Right kidney (tissue), 1 donor: ENCODE measurements at regions not wholly inside any gene's neighbourhood (a gene's known extent, or its start where the extent isn't known, plus 50 kb on each side); places are given as distances from the start of the nearest gene placed in this dataset.

Experiments
- DNase-seq: peaks from one replicate; pipeline ENCODE4 v3.0.0-alpha.2; 2016

- no peak for DNase-seq
Observed at GRCh38 chr2:8296306-8296705, 385.6 kb upstream of the ID2 start.

- DNase-seq = no peak
Observed at GRCh38 chr2:8297376-8298231, 384.3 kb upstream of the ID2 start.

- DNase-seq = no peak
Observed at GRCh38 chr2:8298783-8299182, 383.1 kb upstream of the ID2 start.

- no peak for DNase-seq
Observed at GRCh38 chr2:8300216-8300615, 381.6 kb upstream of the ID2 start.

GRCh38 chr2:8300905-8301304 is 381.0 kb upstream of the ID2 start:
- DNase-seq = no peak

GRCh38 chr2:8303322-8303832 is 378.5 kb upstream of the ID2 start:
- no peak for DNase-seq

GRCh38 chr2:8304821-8305766 is 376.8 kb upstream of the ID2 start:
- no peak for DNase-seq

GRCh38 chr2:8306530-8307351 is 375.1 kb upstream of the ID2 start:
- no peak for DNase-seq

- no peak for DNase-seq
Observed at GRCh38 chr2:8307606-8308180, 374.2 kb upstream of the ID2 start.

GRCh38 chr2:8309131-8309530 is 372.7 kb upstream of the ID2 start:
- no peak for DNase-seq

GRCh38 chr2:8310557-8311455 is 371.1 kb upstream of the ID2 start:
- DNase-seq = no peak

- no peak for DNase-seq
Observed at GRCh38 chr2:8312221-8312620, 369.6 kb upstream of the ID2 start.

GRCh38 chr2:8312861-8313830 is 368.7 kb upstream of the ID2 start:
- DNase-seq = no peak

GRCh38 chr2:8314063-8314462 is 367.8 kb upstream of the ID2 start:
- DNase-seq = no peak

GRCh38 chr2:8315531-8316165 is 366.2 kb upstream of the ID2 start:
- DNase-seq = no peak

- DNase-seq = no peak
Observed at GRCh38 chr2:8316356-8316755, 365.5 kb upstream of the ID2 start.

- no peak for DNase-seq
Observed at GRCh38 chr2:8317418-8317817, 364.4 kb upstream of the ID2 start.

- DNase-seq = no peak
Observed at GRCh38 chr2:8319219-8319618, 362.6 kb upstream of the ID2 start.
